IMR-90 (cell line): ENCODE measurements at regions not wholly inside any gene's neighbourhood (a gene's known extent, or its start where the extent isn't known, plus 50 kb on each side); places are given as distances from the start of the nearest gene placed in this dataset.
A peak's percentile ranks its signal among the peaks of the same experiment; 100 is the strongest.

Experiments used
- ATAC-seq: fragments of 200-7000 bp; cut with Tn5 transposase; 2 replicates; pipeline ENCODE4 v1.9.1; 2020; ENCODE audit warnings: low read depth, mild to moderate bottlenecking, moderate library complexity
- BruUV-seq: library from RNA; stranded (reverse); fragments of 400-500 nt; replicated peaks from 2 replicates; lab custom pipeline; 2021; lab: Mats Ljungman, UMichigan
- CTCF ChIA-PET: fragments of 300-600 bp; formaldehyde crosslinking; extraction: SDS; loops from one replicate; lab custom pipeline; 2021; ENCODE audit warnings: antibody characterized with exemption; lab: Yijun Ruan, JAX
- POLR2A ChIA-PET: fragments of 300-600 bp; sonication (Branson Sonifier 250); formaldehyde crosslinking; loops from one replicate; lab custom pipeline; 2022; ENCODE audit warnings: antibody characterized with exemption; ENCODE audit not compliant: unreplicated experiment; lab: Charles Lee
- DNase-seq: peaks from one replicate; pipeline ENCODE4 v3.0.0; 2013
- H2AFZ ChIP-seq: replicated peaks from 2 replicates; pipeline ENCODE3; 2013; ENCODE audit warnings: low read length, mild to moderate bottlenecking; ENCODE audit not compliant: poor library complexity
- H2AK5ac ChIP-seq: 2 replicates; pipeline ENCODE4 v1.6.1; 2013; ENCODE audit warnings: low read depth, low read length, inconsistent platforms
- H2AK9ac ChIP-seq: replicated peaks from 2 replicates; pipeline ENCODE3; 2013; ENCODE audit warnings: mild to moderate bottlenecking, low read depth, low read length, moderate library complexity; ENCODE audit not compliant: poor library complexity
- H2BK120ac ChIP-seq: 2 replicates; pipeline ENCODE4 v1.6.1; 2013; ENCODE audit warnings: low read depth, low read length, inconsistent platforms
- H2BK15ac ChIP-seq: 3 replicates; pipeline ENCODE4 v1.6.1; 2013; ENCODE audit warnings: low read depth, low read length, inconsistent platforms
- H2BK20ac ChIP-seq: 2 replicates; pipeline ENCODE4 v1.6.1; 2013; ENCODE audit warnings: low read depth, mild to moderate bottlenecking, inconsistent platforms, low read length, moderate library complexity
- H2BK5ac ChIP-seq: 2 replicates; pipeline ENCODE4 v1.6.1; 2013; ENCODE audit warnings: mild to moderate bottlenecking, low read depth, low read length, inconsistent platforms; ENCODE audit not compliant: poor library complexity, severe bottlenecking
- H3K14ac ChIP-seq: replicated peaks from 2 replicates; pipeline ENCODE4 v1.6.1; 2013; ENCODE audit warnings: low read depth, low read length, inconsistent platforms
- H3K18ac ChIP-seq: 2 replicates; pipeline ENCODE4 v1.6.1; 2013; ENCODE audit warnings: low read depth, low read length, control low read depth
- H3K23ac ChIP-seq: 2 replicates; pipeline ENCODE4 v1.6.1; 2013; ENCODE audit warnings: low read depth, low read length, inconsistent platforms
- H3K27ac ChIP-seq: 2 replicates; pipeline ENCODE4 v1.5.1; 2013; ENCODE audit warnings: mild to moderate bottlenecking, control low read depth, low read length; ENCODE audit not compliant: insufficient read depth
- H3K27me3 ChIP-seq: 2 replicates; pipeline ENCODE4 v1.6.1; 2013; ENCODE audit warnings: low read length; ENCODE audit not compliant: control insufficient read depth, insufficient read depth
- H3K36me3 ChIP-seq: 2 replicates; pipeline ENCODE4 v1.6.1; 2013; ENCODE audit warnings: low read length, mixed read lengths; ENCODE audit not compliant: control insufficient read depth, insufficient read depth
- H3K4ac ChIP-seq: 2 replicates; pipeline ENCODE4 v1.6.1; 2013; ENCODE audit warnings: low read depth, low read length, inconsistent platforms
- H3K4me1 ChIP-seq: 2 replicates; pipeline ENCODE4 v1.6.1; 2013; ENCODE audit warnings: low read length, mixed read lengths; ENCODE audit not compliant: control insufficient read depth, insufficient read depth
- H3K4me2 ChIP-seq: 2 replicates; pipeline ENCODE4 v1.6.1; 2013; ENCODE audit warnings: low read depth, mild to moderate bottlenecking, control low read depth, low read length, moderate library complexity
- H3K4me3 ChIP-seq: 2 replicates; pipeline ENCODE4 v1.5.1; 2013; ENCODE audit warnings: low read depth, mild to moderate bottlenecking, control low read depth, low read length, moderate library complexity; ENCODE audit not compliant: insufficient read depth
- H3K56ac ChIP-seq: 2 replicates; pipeline ENCODE4 v1.6.1; 2013; ENCODE audit warnings: low read length, inconsistent platforms; ENCODE audit not compliant: insufficient read depth; ENCODE audit errors: extremely low read depth
- H3K79me1 ChIP-seq, 2 experiments: 2 replicates each; pipeline ENCODE4 v1.6.1; 2013; ENCODE audit warnings: low read length in 2 of 2, inconsistent platforms in 1 of 2, low read depth in 1 of 2
- H3K9ac ChIP-seq: 2 replicates; pipeline ENCODE4 v1.6.1; 2013; ENCODE audit warnings: low read depth, low read length, control low read depth
- H3K9me1 ChIP-seq: 2 replicates; pipeline ENCODE4 v1.6.1; 2013; ENCODE audit warnings: low read length, inconsistent platforms; ENCODE audit not compliant: insufficient read depth
- H3K9me3 ChIP-seq: 2 replicates; pipeline ENCODE4 v1.6.1; 2013; ENCODE audit warnings: low read length; ENCODE audit not compliant: control insufficient read depth, insufficient read depth
- H4K20me1 ChIP-seq: 2 replicates; pipeline ENCODE4 v1.6.1; 2013; ENCODE audit warnings: low read length, inconsistent platforms; ENCODE audit not compliant: insufficient read depth
- H4K5ac ChIP-seq: 2 replicates; pipeline ENCODE4 v1.6.1; 2013; ENCODE audit warnings: mild to moderate bottlenecking, low read depth, low read length, control low read depth
- H4K8ac ChIP-seq, 2 experiments: 2 replicates each; pipeline ENCODE4 v1.6.1; 2013; ENCODE audit warnings: low read depth in 2 of 2, low read length in 2 of 2, control low read depth in 1 of 2, inconsistent platforms in 1 of 2
- H4K91ac ChIP-seq: 2 replicates; pipeline ENCODE4 v1.6.1; 2013; ENCODE audit warnings: low read depth, low read length, inconsistent platforms; ENCODE audit not compliant: insufficient read depth
- CEBPB ChIP-seq: IDR thresholded peaks from 2 replicates; pipeline ENCODE4 v1.6.1; 2012; ENCODE audit warnings: low read depth, low read length, improper control_type of control experiment
- WGBS, 2 experiments: methylation state at CpG; one replicate each; pipeline versions ENCODE4 v1.1.5 to v1.1.7; 2013; ENCODE audit warnings: missing lambda C conversion rate in 2 of 2; ENCODE audit not compliant: insufficient read length in 1 of 2; ENCODE audit errors: extremely low coverage in 2 of 2; 5-methylcytosine and 5-hydroxymethylcytosine counted together
- dilution Hi-C: fragments of 300-500 bp; cut with HindIII; formaldehyde crosslinking; loops from one replicate; pipeline ENCODE4 v1.14.3; 2018; ENCODE audit warnings: low sequenced_read_pairs; ENCODE audit not compliant: unreplicated experiment
- in situ Hi-C: fragments of 300-500 bp; cut with MboI; formaldehyde crosslinking; loops from 3 replicates; pipeline ENCODE4 v1.14.3; 2019; ENCODE audit warnings: low sequenced_read_pairs, inconsistent platforms, mixed read lengths
- intact Hi-C: fragments of 100-400 bp; cut with micrococcal nuclease; formaldehyde crosslinking; loops from 2 replicates; pipeline ENCODE4 v1.10.0; 2022
- TF ChIP-seq, protein P1 (sequence below): fragments of 150-350 bp; IDR thresholded peaks from 2 replicates; pipeline ENCODE4 v1.6.1; 2017; ENCODE audit warnings: mild to moderate bottlenecking, antibody characterized with exemption, low read length, low read depth

- no peak overlapping the region for H2AFZ ChIP-seq
- peak; percentile 66 for TF ChIP-seq CEBPB
- TF ChIP-seq, protein P1, sequence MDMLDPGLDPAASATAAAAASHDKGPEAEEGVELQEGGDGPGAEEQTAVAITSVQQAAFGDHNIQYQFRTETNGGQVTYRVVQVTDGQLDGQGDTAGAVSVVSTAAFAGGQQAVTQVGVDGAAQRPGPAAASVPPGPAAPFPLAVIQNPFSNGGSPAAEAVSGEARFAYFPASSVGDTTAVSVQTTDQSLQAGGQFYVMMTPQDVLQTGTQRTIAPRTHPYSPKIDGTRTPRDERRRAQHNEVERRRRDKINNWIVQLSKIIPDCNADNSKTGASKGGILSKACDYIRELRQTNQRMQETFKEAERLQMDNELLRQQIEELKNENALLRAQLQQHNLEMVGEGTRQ, result no peak
- no peak overlapping the region for H3K9ac ChIP-seq
- H3K9me3 ChIP-seq, result peaks cover 3% of the 10 kb centered on the region; the same call in 1 of the 2 replicates
- WGBS, 2 experiments, result 24% methylated on average over 2 of the region's 4 CpGs; no CpG with 5 or more reads in 1 of the 2 experiments
- ATAC-seq, result no peak
- H3K18ac ChIP-seq, result no peak overlapping the region
- no peak overlapping the region for H3K23ac ChIP-seq
- no peak overlapping the region for H3K4ac ChIP-seq
- CTCF ChIA-PET, result no interaction called here
- no peaks in the 10 kb centered on the region for H4K20me1 ChIP-seq
- H3K4me3 ChIP-seq, result no peak overlapping the region
- no peaks in the 10 kb centered on the region for H3K36me3 ChIP-seq
- H3K14ac ChIP-seq, result no peak overlapping the region
- H3K4me1 ChIP-seq, result peaks cover 1% of the 10 kb centered on the region; the same call in 1 of the 2 replicates
- intact Hi-C loops, result no loop called here
- H4K91ac ChIP-seq, result no peak overlapping the region
- no peak overlapping the region for H2BK5ac ChIP-seq
- no peak overlapping the region for H2AK5ac ChIP-seq
- 0 out of 2 replicates have a peak, but pooled peaks cover 3% of the 10 kb centered on the region for H3K9me1 ChIP-seq
- no peak overlapping the region for H4K8ac ChIP-seq
- POLR2A ChIA-PET, result no interaction called here
- in situ Hi-C loops, result no loop called here
- peak; percentile 28 for DNase-seq
- no peak overlapping the region for H2BK15ac ChIP-seq
- H2BK20ac ChIP-seq, result peak overlapping the region; percentile 87; the same call in 1 of the 2 replicates
- H3K79me1 ChIP-seq, result no peaks in the 10 kb centered on the region
- H4K5ac ChIP-seq, result no peak overlapping the region
- H3K27me3 ChIP-seq, result no peaks in the 10 kb centered on the region
- H3K56ac ChIP-seq, result no peak overlapping the region
- dilution Hi-C loops, result no loop called here
- H2BK120ac ChIP-seq, result peak overlapping the region; percentile 71; the same call in 1 of the 2 replicates
- no TSS peak for BruUV-seq
- no peak overlapping the region for H3K4me2 ChIP-seq
- H3K27ac ChIP-seq, result no peak overlapping the region
- H2AK9ac ChIP-seq, result no peak overlapping the region
Measured at GRCh38 chr18:2425426-2426317, 145.6 kb downstream of the METTL4 start.
